Activated T-helper 1 cell treated with Interleukin-2 at 50 U/mL for 16 hours (primary cell): ENCODE measurements at regions not wholly inside any gene's neighbourhood (a gene's known extent, or its start where the extent isn't known, plus 50 kb on each side); places are given as distances from the start of the nearest gene placed in this dataset.

Experiments used
- DNase-seq: peaks from one replicate; pipeline ENCODE4 v3.0.0-alpha.2; 2020; ENCODE audit warnings: low read depth

GRCh38 chr18:45119876-45120275 is 439.2 kb downstream of the SETBP1 start:
- no peak for DNase-seq

DNA sequence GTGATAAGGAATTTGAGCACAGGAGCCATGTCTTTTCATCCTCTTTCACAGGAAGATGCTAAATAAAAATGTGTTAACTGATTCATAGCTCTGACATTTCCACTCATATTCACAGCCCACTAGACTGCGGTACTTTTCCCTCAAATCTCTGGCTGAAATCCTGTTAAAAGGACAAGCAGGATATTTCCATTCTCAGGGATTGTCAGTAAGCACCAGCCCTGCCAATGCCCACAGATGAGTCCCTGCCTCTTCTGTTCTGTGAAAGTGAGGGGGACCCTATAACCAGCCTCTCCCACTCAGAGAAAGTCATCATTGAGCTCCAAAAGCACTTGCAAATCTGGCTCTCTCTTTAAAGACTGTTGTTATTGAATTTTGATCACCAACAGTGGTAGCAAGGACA is 440.5 kb downstream of the SETBP1 start:
- DNase-seq, result no peak

DNA sequence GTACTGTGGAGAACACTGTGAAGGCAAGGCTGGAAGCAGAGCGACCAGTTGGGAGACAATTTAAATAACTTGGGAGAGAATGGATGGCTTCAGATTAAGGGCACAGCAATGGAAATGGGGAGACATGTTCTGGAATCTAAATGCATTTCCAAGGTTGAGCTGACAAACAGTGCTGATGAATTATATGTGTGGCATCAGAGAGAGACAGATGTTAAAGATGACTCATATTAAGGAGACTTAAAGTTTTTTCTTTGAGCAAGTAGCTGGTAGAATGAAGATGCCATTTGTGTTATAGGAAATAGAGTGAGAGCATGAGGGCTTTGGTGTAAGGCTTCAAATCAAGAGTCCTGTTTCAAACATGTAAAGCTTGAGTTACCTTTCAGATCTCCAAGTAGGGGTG is 441.8 kb downstream of the SETBP1 start:
- no peak for DNase-seq

GRCh38 chr18:45127405-45127804 is 446.7 kb downstream of the SETBP1 start:
- no peak for DNase-seq

DNA sequence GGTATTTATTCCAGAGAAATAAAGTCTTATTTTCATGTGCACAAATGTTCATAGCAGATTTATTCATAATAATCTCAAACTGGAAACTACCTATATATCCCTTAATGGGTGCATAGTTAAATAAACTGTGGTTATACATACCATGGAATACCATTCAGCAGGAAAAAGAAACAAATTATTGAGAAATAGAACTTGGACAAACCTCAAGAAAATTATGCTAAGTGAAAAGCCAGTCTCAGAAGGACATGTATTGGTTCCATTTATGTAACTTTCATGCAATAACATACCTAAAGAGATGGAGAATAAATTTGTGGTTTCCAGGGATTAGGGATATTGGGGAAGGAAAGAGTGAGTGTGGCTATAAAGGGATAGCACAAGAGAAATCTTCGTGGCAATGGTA is 452.6 kb downstream of the SETBP1 start:
- no peak for DNase-seq

- DNase-seq, result no peak
These were observed 455.8 kb downstream of the SETBP1 start for GRCh38 chr18:45136381-45137086.

- no peak for DNase-seq
These were observed 456.4 kb downstream of the SETBP1 start for GRCh38 chr18:45137087-45137419.

GRCh38 chr18:45139478-45139877 is 458.8 kb downstream of the SETBP1 start:
- no peak for DNase-seq

DNA sequence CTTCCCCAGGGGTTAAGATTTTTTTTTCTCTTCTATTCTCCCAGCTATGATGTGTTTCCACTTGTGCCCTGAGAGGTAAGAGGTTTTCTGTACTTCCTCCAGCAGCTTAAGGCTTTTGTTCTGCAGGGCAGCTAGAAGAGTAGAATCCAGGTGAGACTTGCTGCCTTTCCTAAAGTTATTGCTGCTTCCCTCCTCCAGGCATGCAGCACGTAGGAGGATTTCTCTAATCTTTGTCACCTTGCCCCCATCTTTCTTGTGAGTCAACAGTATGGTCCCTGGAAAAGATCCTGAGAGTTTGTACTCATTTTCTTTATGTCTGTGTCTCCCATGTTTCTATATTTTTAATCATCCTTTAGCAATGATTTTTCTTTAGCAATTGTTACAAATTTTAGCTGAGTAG is 462.2 kb downstream of the SETBP1 start:
- no peak for DNase-seq

GRCh38 chr18:45149712-45150111 is 465.6 kb upstream of the SLC14A2 start:
- DNase-seq, result no peak

- DNase-seq, result no peak
These were observed 463.6 kb upstream of the SLC14A2 start for GRCh38 chr18:45151645-45152044.

- no peak for DNase-seq
These were observed 459.8 kb upstream of the SLC14A2 start for GRCh38 chr18:45155526-45155925.

DNA sequence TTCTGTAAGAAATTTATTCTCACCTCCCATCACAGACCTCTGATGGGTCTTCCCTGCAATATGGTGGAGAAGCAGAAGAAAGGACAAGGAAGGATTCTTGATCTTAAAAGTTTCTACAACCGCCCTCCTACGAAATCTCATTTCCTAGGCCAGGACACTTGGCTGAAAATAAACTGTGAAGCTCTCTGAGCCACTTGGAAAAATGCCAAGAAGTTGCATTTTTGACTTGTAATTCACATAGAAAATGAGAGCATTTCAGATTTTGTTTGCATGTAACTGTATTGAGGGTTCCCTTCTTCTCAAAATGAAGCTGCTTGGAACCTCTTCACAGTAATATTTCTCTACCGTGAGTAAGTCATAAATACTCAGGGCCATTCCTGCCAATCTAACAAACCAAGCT is 458.3 kb upstream of the SLC14A2 start:
- no peak for DNase-seq

DNA sequence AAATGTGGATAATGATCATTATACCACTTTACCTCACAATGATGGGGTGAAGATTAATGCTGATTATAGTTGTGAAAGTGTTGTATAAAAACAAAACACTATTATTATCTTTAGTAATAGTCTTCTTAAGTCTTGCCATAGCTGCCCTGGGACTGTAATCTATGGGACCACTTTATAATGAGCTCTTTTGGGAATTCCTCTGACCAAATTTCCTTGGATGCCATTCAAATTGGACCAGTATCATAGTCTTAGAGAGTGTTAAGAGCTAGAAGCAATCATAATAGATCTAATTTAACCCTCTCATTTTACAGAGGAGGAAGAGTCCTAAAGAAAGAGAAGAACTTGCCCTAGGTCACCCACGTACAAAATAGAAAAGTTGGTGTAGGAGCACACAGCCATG is 457.7 kb upstream of the SLC14A2 start:
- no peak for DNase-seq

DNA sequence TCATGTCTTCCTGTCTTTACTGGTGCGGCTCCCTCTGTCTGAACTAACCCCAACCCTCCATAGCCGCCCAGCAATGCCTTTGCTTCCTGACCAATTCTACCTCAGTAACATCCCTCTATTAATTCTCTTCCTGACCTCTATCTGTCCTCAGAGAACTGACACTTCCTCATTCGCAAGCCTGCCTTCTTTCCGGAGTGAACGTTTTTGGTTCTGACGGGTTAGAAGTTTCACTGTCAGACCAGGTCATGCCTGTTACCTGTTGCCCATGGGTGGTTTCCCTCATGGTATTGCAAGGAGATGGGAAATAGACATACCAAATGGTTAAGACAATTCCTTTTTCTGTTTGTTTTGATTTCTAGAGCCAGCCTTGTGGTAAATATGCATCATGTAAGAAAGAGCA is 453.4 kb upstream of the SLC14A2 start:
- no peak for DNase-seq

GRCh38 chr18:45163871-45164270 is 451.4 kb upstream of the SLC14A2 start:
- DNase-seq, result no peak

DNA sequence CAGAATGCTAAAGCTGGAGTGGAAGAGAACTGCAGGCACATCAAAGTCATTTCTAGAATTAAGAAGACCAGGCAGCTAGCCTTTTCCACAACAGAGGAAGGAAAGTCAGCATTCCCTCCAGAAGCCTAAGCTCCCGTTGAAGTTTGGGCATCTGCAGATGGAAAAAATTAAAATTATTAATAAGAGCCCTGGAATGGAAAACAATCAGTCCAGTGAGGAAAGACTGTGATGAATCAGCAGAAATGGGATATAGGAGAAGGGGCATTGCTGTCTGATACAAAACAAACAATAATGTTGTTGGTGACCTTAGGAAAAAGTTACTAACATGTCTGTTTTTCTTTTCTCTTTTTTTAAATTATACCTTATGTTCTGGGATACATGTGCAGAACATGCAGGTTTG is 450.7 kb upstream of the SLC14A2 start:
- DNase-seq, result no peak

DNA sequence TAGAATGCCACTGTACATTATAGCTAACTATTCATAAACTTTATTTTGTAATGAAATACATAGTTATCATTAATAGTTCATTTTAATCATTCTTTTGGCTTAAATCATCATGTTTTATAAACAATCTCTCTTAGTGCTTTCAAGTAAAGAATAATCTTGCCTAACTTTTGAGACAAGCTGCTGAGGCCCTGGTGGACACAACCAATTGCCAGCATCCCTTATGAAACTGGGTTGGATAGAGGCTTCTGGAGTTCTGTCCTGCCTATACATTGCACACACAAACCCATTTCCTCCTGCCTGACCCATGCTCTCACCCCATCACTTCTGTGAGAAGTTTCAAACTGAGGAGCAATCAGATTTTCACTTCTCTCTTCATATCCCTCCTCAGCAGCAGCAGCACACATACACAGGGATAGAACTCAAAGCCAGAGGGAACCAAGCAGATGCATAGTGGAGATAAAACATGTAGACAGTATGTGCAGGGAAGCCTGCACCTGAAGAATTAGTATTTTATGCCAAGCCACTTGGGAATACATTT is 450.0 kb upstream of the SLC14A2 start:
- DNase-seq, result no peak

GRCh38 chr18:45165871-45166270 is 449.4 kb upstream of the SLC14A2 start:
- no peak for DNase-seq

GRCh38 chr18:45166341-45166835 is 448.9 kb upstream of the SLC14A2 start:
- no peak for DNase-seq

DNA sequence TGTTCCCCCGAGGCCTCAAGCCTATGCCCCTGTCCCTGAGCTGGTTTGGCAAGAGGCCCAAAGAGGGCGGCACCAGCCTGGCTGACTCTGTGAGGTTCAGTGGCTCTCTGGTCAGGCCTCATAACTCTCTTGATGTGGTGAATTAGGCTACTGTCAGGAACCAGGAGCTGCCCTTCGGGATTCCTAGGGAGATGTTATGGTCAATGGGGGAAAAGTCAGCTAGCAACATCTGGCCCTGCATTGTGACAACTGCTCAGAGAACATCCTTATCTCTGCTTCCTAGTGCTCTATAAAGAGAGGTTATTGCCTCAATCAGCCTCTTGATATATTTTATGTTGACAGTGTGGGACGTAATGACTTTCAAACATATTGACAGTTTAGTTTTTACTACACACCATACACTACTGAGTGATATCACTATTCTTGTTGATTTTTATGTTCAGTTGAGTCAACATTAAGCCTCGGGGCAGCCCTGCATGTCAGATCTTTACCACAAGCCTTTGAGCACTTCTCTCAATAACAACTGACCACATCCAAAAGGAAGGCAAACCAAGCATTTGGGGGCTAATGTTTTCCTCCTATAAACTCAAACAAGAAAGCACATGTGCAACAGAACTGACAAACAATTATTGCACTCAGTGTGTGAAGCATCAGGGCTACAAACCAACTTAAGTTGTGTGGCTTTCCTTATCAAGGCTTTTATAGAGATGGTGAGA is 448.3 kb upstream of the SLC14A2 start:
- DNase-seq, result no peak

DNA sequence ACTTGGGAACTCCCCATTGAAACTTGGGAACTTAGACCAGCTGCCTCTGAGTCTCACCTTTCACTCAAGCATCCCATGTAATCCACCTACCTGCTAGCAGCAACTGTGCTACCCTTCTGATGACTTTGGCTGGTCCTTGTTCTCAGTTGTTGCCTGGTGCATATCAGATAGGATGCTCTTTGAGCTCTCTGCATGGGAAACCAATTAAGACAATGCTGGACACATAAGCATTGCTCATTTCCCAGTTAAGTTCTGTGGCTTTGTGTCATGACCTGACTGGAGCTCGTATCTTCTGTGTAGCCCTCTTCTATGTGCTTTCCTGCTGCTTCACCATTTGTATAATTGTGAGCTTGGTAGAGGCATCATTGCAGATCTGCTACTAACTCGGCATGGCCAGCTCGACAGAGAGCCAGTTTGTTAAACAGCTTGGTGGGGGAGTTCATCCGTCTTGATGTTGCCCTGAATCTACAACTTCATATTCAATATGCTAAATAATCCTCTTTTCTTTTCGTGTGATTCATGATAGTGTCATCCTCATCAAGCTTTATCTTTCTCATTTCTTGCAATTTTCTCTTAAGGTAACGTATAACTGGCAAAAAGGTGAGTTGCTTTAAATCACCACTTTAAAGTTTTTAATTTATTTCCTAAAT is 447.5 kb upstream of the SLC14A2 start:
- no peak for DNase-seq
